GM18505 (cell line): ENCODE measurements at regions not wholly inside any gene's neighbourhood (a gene's known extent, or its start where the extent isn't known, plus 50 kb on each side); places are given as distances from the start of the nearest gene placed in this dataset.

Experiments used
- ATAC-seq: cut with Tn5 transposase; IDR thresholded peaks from one replicate; pipeline ENCODE4 v1.9.1; 2021; ENCODE audit not compliant: unreplicated experiment
- POLR2A ChIP-seq: IDR thresholded peaks from 4 replicates; pipeline ENCODE4 v1.6.1; 2011; ENCODE audit warnings: borderline replicate concordance; ENCODE audit not compliant: insufficient read depth, insufficient read length; ENCODE audit errors: extremely low read depth

GRCh38 chr16:73311857-73312723 is 264.2 kb upstream of the ZFHX3 start:
- no peak for ATAC-seq
- no peak for TF ChIP-seq POLR2A

GRCh38 chr16:73308771-73309170 is 260.8 kb upstream of the ZFHX3 start:
- no peak for TF ChIP-seq POLR2A
- ATAC-seq, result no peak

DNA sequence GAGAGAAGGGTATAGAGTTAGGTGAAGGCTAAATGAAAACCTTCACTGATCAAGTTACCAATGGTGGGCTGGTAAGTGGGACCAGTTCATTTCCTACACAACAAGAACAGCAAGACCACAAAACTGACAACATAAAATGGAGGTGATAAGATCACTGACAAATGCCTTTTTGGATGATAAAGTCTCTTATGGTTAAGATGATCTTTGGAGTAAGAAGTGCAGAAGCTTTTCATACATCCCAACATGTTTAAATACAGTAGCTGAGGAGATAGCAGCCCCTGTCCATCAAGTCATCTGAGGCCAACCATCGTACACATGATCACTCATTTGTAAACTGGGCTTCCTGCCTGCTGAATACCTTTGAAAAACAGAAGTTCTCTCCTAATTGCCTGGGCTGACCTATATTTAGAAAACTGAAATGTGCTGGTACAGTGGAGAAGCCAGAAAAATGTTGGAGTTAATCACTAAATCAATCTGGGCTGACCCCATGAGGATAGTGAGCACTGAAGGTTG is 259.0 kb upstream of the ZFHX3 start:
- ATAC-seq, result peak; percentile 52
- no peak for TF ChIP-seq POLR2A

GRCh38 chr16:73304008-73304774 is 256.3 kb upstream of the ZFHX3 start:
- no peak for ATAC-seq
- TF ChIP-seq POLR2A, result no peak

GRCh38 chr16:73302942-73303341 is 255.0 kb upstream of the ZFHX3 start:
- no peak for TF ChIP-seq POLR2A
- ATAC-seq, result no peak

GRCh38 chr16:73301984-73302383 is 254.1 kb upstream of the ZFHX3 start:
- no peak for ATAC-seq
- TF ChIP-seq POLR2A, result no peak

GRCh38 chr16:73299346-73299745 is 251.4 kb upstream of the ZFHX3 start:
- no peak for ATAC-seq
- no peak for TF ChIP-seq POLR2A

GRCh38 chr16:73298562-73298961 is 250.6 kb upstream of the ZFHX3 start:
- TF ChIP-seq POLR2A, result no peak
- ATAC-seq, result no peak

GRCh38 chr16:73290258-73290657 is 242.3 kb upstream of the ZFHX3 start:
- TF ChIP-seq POLR2A, result no peak
- ATAC-seq, result no peak

DNA sequence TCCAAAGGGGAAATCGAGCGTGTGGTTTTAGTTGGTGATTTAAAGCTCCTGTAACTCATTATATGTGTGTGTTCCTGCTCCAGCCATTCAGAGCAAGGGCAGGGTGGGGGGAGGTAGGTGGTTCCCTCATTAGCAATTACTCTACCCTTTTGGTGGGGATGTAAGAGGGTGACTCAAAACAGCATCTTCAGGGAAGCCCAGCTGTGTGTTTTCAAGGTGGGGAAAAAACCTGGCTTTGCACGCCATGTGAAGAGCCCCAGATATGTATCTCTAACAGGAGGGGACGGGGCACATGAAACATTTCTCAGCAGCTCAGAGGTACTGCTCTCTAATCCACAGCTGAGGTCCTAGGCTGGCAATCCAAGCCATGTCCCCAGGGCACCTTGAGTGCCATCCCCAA is 241.3 kb upstream of the ZFHX3 start:
- ATAC-seq, result peak; percentile 95

DNA sequence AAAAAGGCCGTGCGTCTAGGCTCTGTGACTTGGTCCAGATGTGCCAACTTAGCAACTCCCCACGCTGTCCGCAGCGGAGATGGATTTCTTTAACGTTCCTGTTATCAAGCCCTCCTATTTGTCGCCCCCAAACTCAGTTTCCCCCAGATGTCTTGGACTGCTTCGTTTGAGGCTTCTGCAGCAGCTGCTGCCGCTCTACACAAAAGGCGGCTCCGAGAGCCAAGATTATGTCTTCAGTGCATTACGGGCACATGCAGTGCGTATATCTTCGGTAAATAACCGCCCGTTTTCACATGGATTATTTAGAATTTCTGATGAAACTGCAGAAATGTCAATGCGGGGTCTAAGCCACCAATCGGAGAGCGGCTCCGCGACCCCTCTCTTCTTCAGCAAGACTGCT is 240.6 kb upstream of the ZFHX3 start:
- no peak for ATAC-seq
- no peak for TF ChIP-seq POLR2A

More for the DNA sequence above, 241.3 kb upstream of the ZFHX3 start:
- no peak for TF ChIP-seq POLR2A

DNA sequence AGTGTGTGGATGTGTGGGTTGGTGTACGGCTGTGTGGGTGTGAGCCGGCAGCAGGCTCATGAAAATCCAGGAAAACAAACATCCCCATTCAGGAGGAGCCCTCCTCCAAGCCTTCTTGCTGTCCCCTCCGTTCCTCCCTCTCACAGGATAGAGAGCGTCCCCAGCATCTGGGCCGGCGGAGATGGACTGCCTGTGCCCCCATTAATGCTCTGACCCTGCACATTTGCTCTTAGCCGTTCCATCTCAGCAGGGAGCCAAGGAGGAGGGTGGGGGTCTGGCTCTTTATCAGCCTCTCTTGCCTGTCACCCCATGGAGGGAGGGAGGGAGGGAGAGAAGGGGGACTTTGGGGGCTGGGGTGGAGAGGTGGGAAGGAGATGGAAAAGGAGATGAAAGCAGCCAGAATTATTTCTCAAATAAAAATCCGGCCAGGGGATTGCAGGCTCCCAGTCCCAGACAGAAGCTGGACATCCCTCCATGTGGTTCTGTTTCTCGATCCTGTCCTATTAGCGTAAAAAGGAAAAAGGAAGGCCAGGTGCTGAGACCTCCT is 240.0 kb upstream of the ZFHX3 start:
- no peak for TF ChIP-seq POLR2A
- no peak for ATAC-seq
